Colonic mucosa (tissue), 4 donors: ENCODE measurements at regions not wholly inside any gene's neighbourhood (a gene's known extent, or its start where the extent isn't known, plus 50 kb on each side); places are given as distances from the start of the nearest gene placed in this dataset.

Source experiments
- DNase-seq: peaks from one replicate; pipeline ENCODE4 v3.0.0-alpha.2; 2020
- H3K27ac ChIP-seq: fragments of 200-600 bp; one replicate; pipeline ENCODE4 v1.8.0; 2021
- H3K27me3 ChIP-seq: fragments of 200-600 bp; one replicate; pipeline ENCODE4 v1.8.0; 2021
- H3K36me3 ChIP-seq: fragments of 200-600 bp; one replicate; pipeline ENCODE4 v1.8.0; 2021
- H3K4me1 ChIP-seq: fragments of 200-600 bp; one replicate; pipeline ENCODE4 v1.8.0; 2021; ENCODE audit warnings: mild to moderate bottlenecking
- H3K4me3 ChIP-seq: fragments of 200-600 bp; one replicate; pipeline ENCODE4 v1.8.0; 2021
- H3K9ac ChIP-seq, 2 donors: one replicate each; pipeline ENCODE4 v1.7.0; 2013; ENCODE audit warnings: control low read depth in 2 of 2, low read depth in 2 of 2, low read length in 2 of 2
- H3K9me3 ChIP-seq: fragments of 200-600 bp; one replicate; pipeline ENCODE4 v1.8.0; 2021
- intact Hi-C: fragments of 100-400 bp; cut with DNase I; formaldehyde crosslinking; loops from one replicate; pipeline ENCODE4 v1.14.1; 2022
- TF ChIP-seq, protein P1 (sequence below): fragments of 200-600 bp; IDR thresholded peaks from one replicate; pipeline ENCODE4 v1.8.0; 2022; ENCODE audit warnings: antibody characterized with exemption, mild to moderate bottlenecking
- donor health status: healthy.
- donor health status: DM: no; HTN: no; CAD: no.
- donor health status: DM: no; HTN: no; CAD: no.

DNA sequence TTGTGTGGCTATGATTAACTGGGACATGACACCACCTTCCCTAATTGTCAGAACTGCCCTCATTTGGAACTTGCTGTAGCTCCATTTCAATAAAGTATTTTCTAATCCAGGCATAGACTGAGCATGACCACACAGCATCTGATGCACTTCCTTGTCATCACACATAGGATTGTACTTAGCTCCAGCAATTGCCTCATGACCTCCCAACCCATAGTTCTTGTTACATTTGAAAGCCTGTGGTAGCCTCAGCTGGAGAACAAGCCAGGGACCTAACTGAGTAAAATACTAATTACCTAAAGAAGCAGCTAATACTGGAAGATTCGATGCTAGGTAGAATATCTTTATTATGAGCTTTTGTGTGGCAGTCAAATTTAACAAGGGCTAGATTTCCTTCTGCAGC, 187.3 kb upstream of the KIF2B start:
- DNase-seq, result no peak
- Histone ChIP-seq H3K36me3 (no peaks in the 10 kb centered on the region), H3K4me1 (no peaks in the 10 kb centered on the region), H3K27me3 (no peaks in the 10 kb centered on the region), H3K27ac (no peak overlapping the region), H3K9me3 (no peaks in the 10 kb centered on the region), H3K9ac (no peak overlapping the region), H3K4me3 (no peak overlapping the region)
- TF ChIP-seq, protein P1, sequence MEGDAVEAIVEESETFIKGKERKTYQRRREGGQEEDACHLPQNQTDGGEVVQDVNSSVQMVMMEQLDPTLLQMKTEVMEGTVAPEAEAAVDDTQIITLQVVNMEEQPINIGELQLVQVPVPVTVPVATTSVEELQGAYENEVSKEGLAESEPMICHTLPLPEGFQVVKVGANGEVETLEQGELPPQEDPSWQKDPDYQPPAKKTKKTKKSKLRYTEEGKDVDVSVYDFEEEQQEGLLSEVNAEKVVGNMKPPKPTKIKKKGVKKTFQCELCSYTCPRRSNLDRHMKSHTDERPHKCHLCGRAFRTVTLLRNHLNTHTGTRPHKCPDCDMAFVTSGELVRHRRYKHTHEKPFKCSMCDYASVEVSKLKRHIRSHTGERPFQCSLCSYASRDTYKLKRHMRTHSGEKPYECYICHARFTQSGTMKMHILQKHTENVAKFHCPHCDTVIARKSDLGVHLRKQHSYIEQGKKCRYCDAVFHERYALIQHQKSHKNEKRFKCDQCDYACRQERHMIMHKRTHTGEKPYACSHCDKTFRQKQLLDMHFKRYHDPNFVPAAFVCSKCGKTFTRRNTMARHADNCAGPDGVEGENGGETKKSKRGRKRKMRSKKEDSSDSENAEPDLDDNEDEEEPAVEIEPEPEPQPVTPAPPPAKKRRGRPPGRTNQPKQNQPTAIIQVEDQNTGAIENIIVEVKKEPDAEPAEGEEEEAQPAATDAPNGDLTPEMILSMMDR, result no peak
- intact Hi-C loops, result no loop called here

DNA sequence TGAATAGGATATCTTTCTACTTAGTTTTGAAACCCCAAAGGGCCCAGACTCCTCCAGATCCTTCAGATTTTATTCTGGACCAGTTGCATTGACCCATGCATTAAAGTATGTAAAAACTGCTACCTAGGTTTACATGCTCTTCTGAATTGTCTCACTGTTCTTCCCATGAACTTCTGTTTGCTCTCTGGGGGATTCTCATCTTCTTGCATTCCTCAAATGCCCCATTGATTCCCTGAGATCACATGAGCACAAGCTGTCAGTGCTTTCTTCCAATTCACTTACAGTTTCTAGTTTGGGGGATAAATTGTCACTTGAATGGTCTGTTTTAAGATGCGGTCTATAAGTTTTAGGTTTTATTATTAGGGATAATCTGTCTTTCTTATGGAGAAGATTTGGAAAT, 188.9 kb upstream of the KIF2B start:
- no peaks in the 10 kb centered on the region for H3K36me3 ChIP-seq
- no peaks in the 10 kb centered on the region for H3K4me1 ChIP-seq
- H3K27ac ChIP-seq, result no peak overlapping the region
- no peak for DNase-seq
- no peak overlapping the region for H3K4me3 ChIP-seq
- H3K27me3 ChIP-seq, result no peaks in the 10 kb centered on the region
- no peaks in the 10 kb centered on the region for H3K9me3 ChIP-seq
- intact Hi-C loops, result no loop called here
- H3K9ac ChIP-seq, result no peak overlapping the region
- TF ChIP-seq, protein P1, result no peak

DNA sequence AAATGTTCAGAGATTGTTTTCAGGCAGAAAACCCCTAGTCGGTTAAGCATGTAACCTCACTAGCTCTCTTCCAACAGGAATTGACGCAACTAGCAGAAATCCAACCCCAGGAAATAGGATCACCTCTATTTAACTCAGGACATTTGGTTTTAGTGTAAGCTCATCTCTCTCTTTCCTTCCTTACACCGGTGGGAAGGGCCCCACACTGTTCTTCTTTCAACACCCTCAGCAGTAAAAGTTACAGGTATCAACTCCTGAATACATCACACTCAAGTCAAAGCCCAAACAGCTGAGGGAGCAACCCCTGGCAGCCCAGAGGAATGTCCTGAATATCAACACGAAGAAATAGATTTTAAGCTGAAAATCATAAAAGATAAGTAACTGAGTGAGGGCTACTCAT, 191.2 kb upstream of the KIF2B start:
- Histone ChIP-seq H3K4me1 (no peaks in the 10 kb centered on the region), H3K9ac (no peak overlapping the region), H3K4me3 (no peak overlapping the region), H3K27me3 (no peaks in the 10 kb centered on the region), H3K36me3 (no peaks in the 10 kb centered on the region), H3K27ac (no peak overlapping the region), H3K9me3 (no peaks in the 10 kb centered on the region)
- intact Hi-C loops, result no loop called here
- no peak for DNase-seq
- TF ChIP-seq, protein P1, result no peak

DNA sequence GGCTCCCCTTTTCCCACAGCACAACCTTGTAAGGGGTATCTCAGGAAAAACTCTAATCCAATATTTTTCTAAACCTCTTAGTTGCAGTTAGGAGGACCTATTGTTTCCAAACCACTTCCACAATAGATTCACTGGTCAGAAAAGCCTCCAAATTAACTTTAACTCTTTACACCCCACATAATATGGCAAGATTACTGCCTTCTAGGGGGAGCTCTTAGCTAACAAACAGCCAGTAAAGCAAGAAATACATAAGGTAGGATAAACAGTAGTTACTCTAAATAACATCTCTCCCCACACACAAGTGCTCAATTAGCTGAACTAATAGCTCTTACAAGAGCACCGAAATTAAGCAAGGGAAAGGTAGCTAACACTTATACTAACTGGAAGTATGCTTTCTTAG, 192.1 kb upstream of the KIF2B start:
- H3K9ac ChIP-seq, result no peak overlapping the region
- no peak overlapping the region for H3K27ac ChIP-seq
- no peak overlapping the region for H3K4me3 ChIP-seq
- TF ChIP-seq, protein P1, result no peak
- no peaks in the 10 kb centered on the region for H3K4me1 ChIP-seq
- H3K27me3 ChIP-seq, result no peaks in the 10 kb centered on the region
- DNase-seq, result no peak
- no peaks in the 10 kb centered on the region for H3K9me3 ChIP-seq
- intact Hi-C loops, result no loop called here
- no peaks in the 10 kb centered on the region for H3K36me3 ChIP-seq

DNA sequence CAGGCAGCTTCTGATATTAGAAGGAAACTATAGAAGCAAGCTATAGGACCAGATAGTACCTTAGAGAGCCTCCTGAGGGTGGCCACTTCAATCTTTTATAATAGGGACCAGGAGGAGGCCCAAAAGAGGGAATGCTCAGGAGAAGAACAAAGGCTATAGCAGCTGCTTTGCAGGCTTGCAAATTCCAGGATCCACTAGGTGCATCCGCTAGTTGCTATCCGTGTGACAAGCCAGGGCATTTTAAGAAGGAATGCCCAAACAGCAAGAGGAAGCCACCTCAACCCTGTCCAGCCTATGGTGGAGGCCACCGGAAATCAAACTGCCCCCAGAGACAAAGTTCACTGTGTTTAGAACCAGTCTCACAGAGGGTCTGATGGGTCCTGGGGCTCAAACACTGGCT, 192.6 kb upstream of the KIF2B start:
- DNase-seq, result no peak

More for the DNA sequence above, 192.6 kb upstream of the KIF2B start:
- TF ChIP-seq, protein P1, result no peak
- Histone ChIP-seq H3K4me3 (no peak overlapping the region), H3K9ac (no peak overlapping the region), H3K27me3 (no peaks in the 10 kb centered on the region), H3K9me3 (no peaks in the 10 kb centered on the region), H3K27ac (no peak overlapping the region), H3K36me3 (no peaks in the 10 kb centered on the region), H3K4me1 (no peaks in the 10 kb centered on the region)
- intact Hi-C loops, result no loop called here
